ENCODE measurements at regions not wholly inside any gene's neighbourhood (a gene's known extent, or its start where the extent isn't known, plus 50 kb on each side); places are given as distances from the start of the nearest gene placed in this dataset.

DNA sequence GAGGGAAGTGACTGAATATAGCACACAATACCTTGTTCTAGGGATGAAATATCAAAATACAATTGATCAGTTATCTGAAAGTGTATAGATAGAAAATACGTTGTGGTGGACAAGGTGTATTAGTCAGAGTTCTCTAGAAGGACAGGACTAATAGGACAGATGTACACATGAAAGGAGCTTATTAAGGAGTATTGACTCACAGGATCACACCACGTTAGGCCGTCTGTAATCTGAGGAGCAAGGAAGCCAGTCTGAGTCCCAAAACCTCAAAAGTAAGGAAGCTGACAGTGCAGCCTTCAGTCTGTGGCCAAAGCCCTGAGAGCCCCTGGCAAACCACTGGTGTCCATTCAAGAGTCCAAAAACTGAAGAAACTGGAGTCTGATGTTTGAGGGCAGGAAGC, 406.1 kb downstream of the MDFIC start:
- no peak for TF ChIP-seq EZH2 (IDR thresholded peaks at IDR 0.05)
- TF ChIP-seq, protein P1, sequence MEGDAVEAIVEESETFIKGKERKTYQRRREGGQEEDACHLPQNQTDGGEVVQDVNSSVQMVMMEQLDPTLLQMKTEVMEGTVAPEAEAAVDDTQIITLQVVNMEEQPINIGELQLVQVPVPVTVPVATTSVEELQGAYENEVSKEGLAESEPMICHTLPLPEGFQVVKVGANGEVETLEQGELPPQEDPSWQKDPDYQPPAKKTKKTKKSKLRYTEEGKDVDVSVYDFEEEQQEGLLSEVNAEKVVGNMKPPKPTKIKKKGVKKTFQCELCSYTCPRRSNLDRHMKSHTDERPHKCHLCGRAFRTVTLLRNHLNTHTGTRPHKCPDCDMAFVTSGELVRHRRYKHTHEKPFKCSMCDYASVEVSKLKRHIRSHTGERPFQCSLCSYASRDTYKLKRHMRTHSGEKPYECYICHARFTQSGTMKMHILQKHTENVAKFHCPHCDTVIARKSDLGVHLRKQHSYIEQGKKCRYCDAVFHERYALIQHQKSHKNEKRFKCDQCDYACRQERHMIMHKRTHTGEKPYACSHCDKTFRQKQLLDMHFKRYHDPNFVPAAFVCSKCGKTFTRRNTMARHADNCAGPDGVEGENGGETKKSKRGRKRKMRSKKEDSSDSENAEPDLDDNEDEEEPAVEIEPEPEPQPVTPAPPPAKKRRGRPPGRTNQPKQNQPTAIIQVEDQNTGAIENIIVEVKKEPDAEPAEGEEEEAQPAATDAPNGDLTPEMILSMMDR (IDR thresholded peaks at IDR 0.05) = no peak
